Effector memory CD4-positive, alpha-beta T cell (primary cell): ENCODE measurements at regions not wholly inside any gene's neighbourhood (a gene's known extent, or its start where the extent isn't known, plus 50 kb on each side); places are given as distances from the start of the nearest gene placed in this dataset.

Source experiments
- DNase-seq, 3 donors: peaks; one replicate each; pipeline ENCODE4 v3.0.0-alpha.2; 2020
- H3K27ac ChIP-seq: 2 replicates; pipeline ENCODE4 v1.7.0; 2013; ENCODE audit warnings: mild to moderate bottlenecking, low read length, moderate library complexity; ENCODE audit not compliant: insufficient read depth, poor library complexity, severe bottlenecking
- H3K27me3 ChIP-seq: replicated peaks from 2 replicates; pipeline ENCODE4 v1.7.0; 2013; ENCODE audit warnings: mild to moderate bottlenecking, low read length; ENCODE audit not compliant: insufficient read depth, control insufficient read depth, poor library complexity, severe bottlenecking
- H3K36me3 ChIP-seq: 2 replicates; pipeline ENCODE4 v1.7.0; 2013; ENCODE audit warnings: mild to moderate bottlenecking, low read length, moderate library complexity; ENCODE audit not compliant: control insufficient read depth, insufficient read depth
- H3K4me1 ChIP-seq: 2 replicates; pipeline ENCODE4 v1.7.0; 2013; ENCODE audit warnings: low read length, mild to moderate bottlenecking; ENCODE audit not compliant: control insufficient read depth, insufficient read depth, poor library complexity, severe bottlenecking
- H3K4me3 ChIP-seq: 2 replicates; pipeline ENCODE4 v1.7.0; 2013; ENCODE audit warnings: low read length, low read depth, mild to moderate bottlenecking; ENCODE audit not compliant: insufficient read depth, poor library complexity, severe bottlenecking
- H3K9me3 ChIP-seq: 2 replicates; pipeline ENCODE4 v1.7.0; 2013; ENCODE audit warnings: mild to moderate bottlenecking, low read length, moderate library complexity; ENCODE audit not compliant: control insufficient read depth

DNA sequence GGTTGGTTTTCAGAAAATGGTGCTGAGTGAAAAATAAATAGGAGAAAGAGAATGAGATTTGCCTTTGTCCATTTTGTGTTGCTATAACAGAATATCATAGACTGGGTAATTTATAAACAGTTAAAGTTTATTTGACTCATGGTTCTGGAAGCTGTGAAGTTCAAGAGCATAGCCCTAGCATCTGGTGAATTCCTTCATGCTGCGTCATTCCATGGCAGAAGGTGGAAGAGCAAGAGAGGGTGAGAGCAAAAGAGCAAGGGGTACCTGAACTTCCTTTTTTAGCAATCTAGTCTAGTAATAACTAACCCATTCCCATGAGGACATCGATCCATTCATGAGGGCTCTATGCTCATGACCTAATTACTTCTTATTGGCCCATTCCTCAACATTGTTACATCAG, 209.1 kb upstream of the ZP4 start:
- Histone ChIP-seq H3K9me3 (no peaks in the 10 kb centered on the region), H3K27me3 (no peaks in the 10 kb centered on the region), H3K36me3 (no peaks in the 10 kb centered on the region), H3K4me1 (no peaks in the 10 kb centered on the region), H3K27ac (no peak overlapping the region), H3K4me3 (no peak overlapping the region)
- DNase-seq = no peak

DNA sequence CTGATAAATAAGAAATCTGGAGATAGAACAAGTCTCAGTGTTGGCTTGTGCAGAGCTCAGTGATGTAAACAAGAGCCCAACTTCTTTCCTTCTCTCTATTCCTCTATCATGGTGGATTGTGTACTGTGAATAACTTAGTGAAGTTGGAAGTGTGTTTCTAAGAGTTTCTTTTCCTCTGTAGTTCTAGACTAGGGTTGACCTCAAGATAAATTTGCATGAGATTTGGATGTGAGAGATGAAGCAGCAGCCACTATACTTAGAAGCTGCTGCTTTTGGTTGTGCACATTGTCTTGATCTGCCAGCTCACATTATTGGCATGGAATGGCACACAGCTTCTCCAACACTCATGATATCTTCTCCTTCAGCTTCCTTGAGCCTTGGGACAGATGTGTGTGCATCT, 198.9 kb upstream of the ZP4 start:
- no peaks in the 10 kb centered on the region for H3K4me1 ChIP-seq
- no peak overlapping the region for H3K27ac ChIP-seq
- no peaks in the 10 kb centered on the region for H3K27me3 ChIP-seq
- DNase-seq = no peak
- no peaks in the 10 kb centered on the region for H3K9me3 ChIP-seq
- no peaks in the 10 kb centered on the region for H3K36me3 ChIP-seq
- no peak overlapping the region for H3K4me3 ChIP-seq

DNA sequence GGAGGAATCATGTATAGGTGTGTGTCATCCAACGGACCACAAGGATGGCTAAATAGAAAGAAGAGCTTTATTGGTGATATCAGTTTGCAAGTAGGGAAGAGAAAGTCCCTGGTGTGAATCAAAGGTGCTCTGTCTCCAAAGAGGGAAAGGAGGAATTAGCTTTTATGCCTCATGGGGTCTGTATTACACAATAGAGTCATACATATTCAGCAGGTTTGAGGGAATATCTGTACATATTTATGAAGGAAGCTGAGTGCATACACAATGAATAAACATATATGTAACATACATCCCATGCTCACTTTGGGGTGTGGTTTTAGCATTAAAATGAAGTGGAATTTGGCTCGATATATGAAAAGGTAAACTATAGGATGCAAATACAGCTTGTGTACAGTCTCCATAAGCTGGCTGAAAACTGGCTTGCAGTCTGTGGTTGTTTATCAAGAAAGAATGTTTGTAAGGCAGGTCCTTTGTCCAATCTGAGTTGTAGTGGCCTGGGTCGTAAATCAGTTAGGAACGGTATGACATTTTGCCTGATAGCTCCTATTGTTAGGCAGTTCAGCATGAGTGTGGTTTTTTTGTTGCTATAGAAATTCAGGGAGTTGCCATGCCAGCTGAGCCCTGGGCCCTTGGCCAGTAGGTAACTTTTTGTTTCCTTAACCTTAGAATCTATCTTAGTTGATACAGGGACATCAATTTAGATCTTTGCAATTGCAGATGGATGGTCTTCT, 198.0 kb upstream of the ZP4 start:
- no peaks in the 10 kb centered on the region for H3K36me3 ChIP-seq
- H3K4me3 ChIP-seq = no peak overlapping the region
- no peak overlapping the region for H3K27ac ChIP-seq
- H3K27me3 ChIP-seq = no peaks in the 10 kb centered on the region
- no peak for DNase-seq
- no peaks in the 10 kb centered on the region for H3K4me1 ChIP-seq
- no peaks in the 10 kb centered on the region for H3K9me3 ChIP-seq

DNA sequence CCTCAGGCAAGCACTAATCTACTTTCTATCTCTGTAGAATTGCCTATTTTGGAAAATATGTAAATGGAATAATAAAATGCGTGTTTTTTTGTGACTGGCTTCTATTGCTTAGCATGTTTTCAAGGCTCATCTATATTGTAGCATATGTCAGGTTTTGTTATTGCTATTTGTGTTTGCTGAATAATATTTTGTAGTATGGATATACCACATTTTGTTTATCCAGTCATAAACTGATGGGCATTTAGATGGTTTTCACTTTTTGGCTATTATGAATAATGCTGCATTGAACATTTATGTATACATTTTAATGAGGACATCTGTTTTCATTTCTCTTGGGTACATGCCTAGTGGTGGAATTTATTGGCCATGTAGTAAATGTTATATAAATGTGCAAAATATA, 183.3 kb upstream of the ZP4 start:
- no peaks in the 10 kb centered on the region for H3K27me3 ChIP-seq
- H3K36me3 ChIP-seq = no peaks in the 10 kb centered on the region
- no peaks in the 10 kb centered on the region for H3K9me3 ChIP-seq
- no peak for DNase-seq
- no peak overlapping the region for H3K4me3 ChIP-seq
- no peak overlapping the region for H3K27ac ChIP-seq
- no peaks in the 10 kb centered on the region for H3K4me1 ChIP-seq

DNA sequence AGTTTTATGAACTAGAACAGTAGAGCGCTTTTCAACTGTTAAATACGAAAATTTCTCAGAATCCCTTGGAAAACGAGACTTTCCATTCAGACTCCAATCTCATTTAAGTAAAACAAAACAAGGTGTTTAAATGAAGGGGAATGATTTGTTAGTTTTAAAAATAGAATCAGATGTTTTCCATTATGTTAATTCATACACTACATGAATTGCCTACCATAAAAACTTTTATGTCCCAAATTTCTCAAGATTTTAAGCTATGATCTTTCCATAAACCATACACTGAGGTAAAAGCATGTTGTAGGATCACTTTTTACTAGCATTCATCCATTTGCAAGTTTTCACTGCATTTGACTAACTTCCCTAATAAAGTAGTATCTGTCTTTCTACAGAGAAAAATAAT, 180.3 kb upstream of the ZP4 start:
- no peaks in the 10 kb centered on the region for H3K4me1 ChIP-seq
- no peaks in the 10 kb centered on the region for H3K9me3 ChIP-seq
- no peaks in the 10 kb centered on the region for H3K27me3 ChIP-seq
- no peak overlapping the region for H3K27ac ChIP-seq
- no peak for DNase-seq
- no peak overlapping the region for H3K4me3 ChIP-seq
- no peaks in the 10 kb centered on the region for H3K36me3 ChIP-seq

DNA sequence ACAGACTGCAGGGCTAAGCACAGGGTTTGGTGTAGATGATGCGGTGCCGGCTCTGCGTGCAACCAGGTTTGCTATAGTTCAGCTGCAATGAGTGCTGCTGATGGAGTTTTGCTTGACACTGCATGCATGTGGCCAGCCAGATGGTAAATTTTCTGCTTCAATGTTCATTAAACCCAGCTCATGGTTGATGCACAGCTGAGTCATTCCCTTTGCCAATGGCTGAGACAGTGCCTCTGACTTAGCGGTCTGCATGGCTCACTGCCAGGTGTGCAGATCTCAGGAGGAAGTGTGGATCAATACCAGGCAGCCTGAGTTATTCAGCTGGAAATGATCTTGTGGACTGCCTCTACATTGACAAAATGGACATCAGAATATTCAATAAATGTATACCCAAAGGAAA, 172.7 kb upstream of the ZP4 start:
- Histone ChIP-seq H3K27me3 (no peaks in the 10 kb centered on the region), H3K27ac (no peak overlapping the region)
- DNase-seq = no peak

DNA sequence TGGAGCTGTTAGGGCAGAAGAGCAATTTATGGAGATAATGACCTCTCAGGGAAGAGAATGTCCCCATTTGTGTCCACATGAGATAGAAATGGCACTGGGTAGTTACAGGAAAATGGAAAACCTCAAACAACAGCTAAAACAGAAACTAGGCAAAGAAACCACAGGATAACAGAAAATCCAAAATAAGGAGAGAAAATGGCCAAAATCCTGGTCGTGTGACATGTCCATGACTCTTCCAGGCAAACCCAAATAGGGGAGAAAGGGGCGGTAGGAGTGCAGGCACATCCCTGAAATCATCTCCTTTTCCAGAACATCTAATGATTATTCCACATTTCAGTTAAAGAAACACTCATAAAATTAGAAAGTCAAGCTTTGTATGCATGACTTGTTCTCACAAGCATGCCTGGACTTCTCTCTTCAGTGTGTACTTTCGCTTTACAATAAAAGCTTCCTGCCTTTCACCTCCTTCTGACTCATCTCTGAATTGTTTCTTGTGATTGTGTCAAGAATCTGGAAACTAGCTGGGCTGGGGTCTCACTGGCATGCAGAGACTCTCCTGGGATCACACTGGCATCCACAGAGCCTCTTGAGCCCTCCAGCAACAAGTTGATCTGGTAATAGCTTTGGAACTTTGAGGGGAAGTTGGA, 171.4 kb upstream of the ZP4 start:
- Histone ChIP-seq H3K27ac (no peak overlapping the region), H3K9me3 (no peaks in the 10 kb centered on the region), H3K27me3 (no peaks in the 10 kb centered on the region), H3K36me3 (no peaks in the 10 kb centered on the region), H3K4me1 (no peaks in the 10 kb centered on the region), H3K4me3 (no peak overlapping the region)
- no peak for DNase-seq

More for the DNA sequence above, 172.7 kb upstream of the ZP4 start:
- no peak overlapping the region for H3K4me3 ChIP-seq
- H3K9me3 ChIP-seq = no peaks in the 10 kb centered on the region
- no peaks in the 10 kb centered on the region for H3K36me3 ChIP-seq
- no peaks in the 10 kb centered on the region for H3K4me1 ChIP-seq

DNA sequence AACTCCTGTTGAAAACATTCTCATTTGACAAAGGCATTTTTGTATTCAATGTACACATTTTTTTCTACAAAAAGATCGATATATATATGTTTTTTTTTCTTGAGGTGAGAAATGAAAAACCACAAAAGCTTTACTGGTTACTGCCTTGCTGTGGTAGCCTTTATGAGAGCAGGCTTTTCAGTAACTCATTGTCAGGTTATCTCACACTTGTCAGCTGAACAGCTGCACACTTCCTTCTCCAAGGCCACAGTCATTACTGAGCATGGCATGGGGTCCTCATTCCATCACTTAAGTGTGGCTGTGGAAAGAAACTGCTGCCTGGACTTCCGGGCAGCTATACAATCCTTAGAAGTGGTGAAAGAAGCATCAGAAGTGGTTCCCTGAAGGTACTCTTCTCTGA, 169.3 kb upstream of the ZP4 start:
- no peak overlapping the region for H3K27ac ChIP-seq
- H3K9me3 ChIP-seq = no peaks in the 10 kb centered on the region
- H3K4me1 ChIP-seq = no peaks in the 10 kb centered on the region
- H3K36me3 ChIP-seq = no peaks in the 10 kb centered on the region
- no peak for DNase-seq
- H3K4me3 ChIP-seq = no peak overlapping the region
- H3K27me3 ChIP-seq = no peaks in the 10 kb centered on the region

DNA sequence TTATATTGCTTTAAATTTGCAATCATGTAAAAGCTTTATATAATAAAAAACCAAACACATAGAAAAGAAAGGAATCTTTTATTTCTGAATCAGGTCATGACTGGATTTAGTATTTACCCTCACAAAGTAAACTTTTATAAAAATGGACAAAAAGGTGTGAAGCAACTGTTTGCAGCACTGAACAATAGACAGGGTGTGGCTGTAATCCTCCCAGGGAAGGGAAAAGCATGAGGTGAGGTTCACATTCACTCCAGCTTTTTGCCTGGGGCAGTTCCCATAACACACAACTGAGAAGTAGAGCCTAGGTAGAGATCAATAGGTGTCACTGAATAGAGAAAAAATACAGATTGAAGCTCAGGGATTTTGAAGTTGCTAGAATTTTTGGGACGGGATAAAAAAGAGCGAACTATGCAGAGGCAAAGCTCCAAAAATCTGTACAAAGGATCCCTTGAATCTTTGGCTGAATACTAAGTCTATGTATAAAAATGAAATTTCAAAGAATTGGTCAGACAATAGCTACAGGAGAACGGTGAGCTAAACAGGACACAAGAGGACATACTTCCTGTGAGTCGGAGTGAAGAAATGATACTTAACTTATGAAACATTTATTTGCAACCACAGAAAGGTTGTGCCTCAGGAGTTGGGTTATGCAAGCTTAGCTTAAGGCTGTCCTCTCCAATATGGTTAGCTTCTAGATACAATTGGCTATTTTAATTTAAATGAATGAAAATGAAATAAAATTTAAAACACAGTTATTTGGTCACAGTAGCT, 162.0 kb upstream of the ZP4 start:
- Histone ChIP-seq H3K36me3 (no peaks in the 10 kb centered on the region), H3K4me3 (no peak overlapping the region), H3K4me1 (no peaks in the 10 kb centered on the region), H3K9me3 (no peaks in the 10 kb centered on the region), H3K27me3 (no peaks in the 10 kb centered on the region), H3K27ac (no peak overlapping the region)
- no peak for DNase-seq

DNA sequence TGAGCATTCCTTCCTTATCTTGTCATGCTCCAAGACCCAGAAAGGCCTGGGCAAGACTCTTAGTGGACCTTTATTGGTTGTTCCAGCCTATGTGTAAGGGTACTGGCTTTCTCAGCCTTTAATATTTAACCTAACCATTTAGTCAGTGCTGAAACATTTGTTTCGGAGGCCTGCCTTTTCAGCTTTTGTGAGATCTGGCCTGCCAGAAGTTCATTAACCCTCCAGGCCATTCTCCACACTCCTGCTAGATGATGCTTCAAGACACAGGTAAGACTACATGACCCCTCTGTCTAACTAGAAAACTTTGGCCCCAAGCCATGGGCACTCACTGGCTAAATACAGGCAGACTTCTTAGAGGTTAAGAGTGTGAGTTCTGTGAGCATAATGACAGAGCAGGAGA, 138.4 kb upstream of the ZP4 start:
- H3K27ac ChIP-seq = no peak overlapping the region
- H3K27me3 ChIP-seq = no peaks in the 10 kb centered on the region
- H3K9me3 ChIP-seq = no peaks in the 10 kb centered on the region
- H3K4me1 ChIP-seq = no peaks in the 10 kb centered on the region
- DNase-seq = no peak
- no peaks in the 10 kb centered on the region for H3K36me3 ChIP-seq
- no peak overlapping the region for H3K4me3 ChIP-seq
